ENCODE measurements at regions not wholly inside any gene's neighbourhood (a gene's known extent, or its start where the extent isn't known, plus 50 kb on each side); places are given as distances from the start of the nearest gene placed in this dataset.

DNA sequence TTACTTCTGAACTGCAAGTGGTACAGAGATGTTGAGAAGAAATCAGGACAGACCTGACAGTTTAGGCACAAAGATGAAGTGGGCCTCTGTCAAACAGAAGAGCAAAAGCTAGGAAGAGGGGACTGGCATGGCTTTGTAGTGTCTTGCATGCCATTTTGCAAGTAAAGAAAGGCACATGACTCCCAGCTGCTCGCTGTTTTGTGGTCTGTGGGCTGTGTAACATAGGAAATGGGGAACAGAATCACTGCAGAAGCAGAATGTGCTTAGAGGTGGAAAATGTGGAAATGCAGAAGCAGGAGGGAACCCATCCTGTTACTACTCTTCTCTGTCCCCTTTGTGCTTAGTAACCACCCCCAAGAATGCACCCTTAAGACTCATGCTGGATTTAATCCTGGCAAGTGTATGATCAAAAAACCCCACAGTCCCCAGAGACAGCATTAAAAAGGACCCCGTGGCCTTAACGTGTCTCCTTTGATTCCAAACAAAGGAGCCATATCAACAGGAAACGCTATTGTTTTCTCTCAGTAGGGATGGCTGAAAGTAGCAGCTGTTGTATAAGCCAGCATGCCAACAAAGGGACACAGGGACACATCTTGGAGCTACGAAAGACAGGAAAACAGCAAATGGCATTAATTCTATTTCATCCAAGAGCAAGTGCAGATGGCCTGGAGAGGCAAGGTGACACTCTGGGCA lies 177.6 kb upstream of the GLRA2 start:
- TF ChIP-seq EZH2 (IDR thresholded peaks at IDR 0.05; ENCODE audit: low read length, unreplicated experiment) (no peak), EZH2phosphoT487 (IDR thresholded peaks at IDR 0.05; ENCODE audit: borderline replicate concordance, low read length) (no peak)
